ENCODE measurements at regions not wholly inside any gene's neighbourhood (a gene's known extent, or its start where the extent isn't known, plus 50 kb on each side); places are given as distances from the start of the nearest gene placed in this dataset.

GRCh38 chr6:170080828-170081371 is 210.0 kb downstream of the DLL1 start:
- TF ChIP-seq CTCF (IDR thresholded peaks at IDR 0.05; ENCODE audit: low read depth, low read length, poor library complexity, severe bottlenecking), result no peak
- TF ChIP-seq EZH2phosphoT487 (IDR thresholded peaks at IDR 0.05; ENCODE audit: borderline replicate concordance, low read length), result no peak
